GM18867 (cell line): ENCODE measurements at regions not wholly inside any gene's neighbourhood (a gene's known extent, or its start where the extent isn't known, plus 50 kb on each side); places are given as distances from the start of the nearest gene placed in this dataset.
"Not testable (repeated sequence)": the region's sequence is repeated elsewhere in the genome, so short reads cannot be mapped to it uniquely, and the experiment has no call there.

Experiments used
- ATAC-seq: cut with Tn5 transposase; IDR thresholded peaks from one replicate; pipeline ENCODE4 v1.9.1; 2021; ENCODE audit warnings: mild to moderate bottlenecking, moderate library complexity; ENCODE audit not compliant: unreplicated experiment

- no peak for ATAC-seq
Observed at GRCh38 chr13:54383604-54384003, 1355.0 kb downstream of the OLFM4 start.

- no peak for ATAC-seq
Observed at GRCh38 chr13:54387625-54388024, 1359.0 kb downstream of the OLFM4 start.

GRCh38 chr13:54390841-54391240 is 1362.2 kb downstream of the OLFM4 start:
- ATAC-seq = no peak

DNA sequence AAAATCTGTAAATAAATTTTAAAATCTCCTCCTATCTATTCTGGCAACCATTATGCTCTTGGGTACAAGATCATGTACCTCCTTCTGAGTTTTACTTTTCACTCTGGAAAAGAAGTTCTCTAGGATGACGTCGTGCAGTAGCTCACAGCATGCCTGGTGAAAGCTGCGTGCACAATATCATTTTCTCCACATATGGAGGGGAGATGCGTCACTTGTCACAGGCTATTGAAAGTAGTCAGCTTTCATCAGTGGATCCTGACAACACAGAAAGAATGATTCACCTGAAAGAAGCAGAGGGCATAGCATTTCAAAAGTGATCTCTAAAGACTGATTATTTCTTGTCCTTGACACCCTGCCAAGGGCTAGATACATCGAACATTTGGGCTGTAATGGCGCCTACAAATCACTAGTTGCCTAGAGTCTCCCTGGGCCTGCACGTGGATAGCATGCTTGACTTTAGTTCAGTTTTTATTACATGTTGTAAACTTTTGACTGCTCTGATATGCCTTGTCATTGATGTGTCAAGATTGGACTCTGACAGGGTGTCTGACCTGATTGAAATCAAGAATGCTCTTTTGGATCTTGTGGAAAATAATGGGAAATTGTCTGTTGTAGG is 1365.6 kb downstream of the OLFM4 start:
- no peak for ATAC-seq

DNA sequence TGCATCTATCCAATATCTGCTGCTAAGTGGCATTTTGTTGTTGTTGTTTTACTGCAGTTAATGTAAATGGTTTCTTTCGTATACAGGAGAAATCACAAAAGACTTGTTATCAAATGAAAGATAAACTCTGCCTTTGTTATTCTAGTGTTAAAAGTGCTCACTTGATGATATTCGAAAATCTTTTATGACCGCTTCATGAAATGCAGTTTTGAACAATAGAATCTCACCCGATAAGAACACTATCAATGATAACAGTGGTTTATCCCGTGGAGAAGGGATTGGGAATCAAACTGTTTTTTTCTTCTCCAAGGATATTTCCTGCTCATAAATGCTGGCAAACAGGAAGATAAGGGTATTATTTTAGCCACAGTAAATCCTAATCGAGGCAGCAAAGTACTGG is 1366.3 kb downstream of the OLFM4 start:
- ATAC-seq = no peak

- ATAC-seq = no peak
Observed at GRCh38 chr13:54402495-54402894, 1373.9 kb downstream of the OLFM4 start.

DNA sequence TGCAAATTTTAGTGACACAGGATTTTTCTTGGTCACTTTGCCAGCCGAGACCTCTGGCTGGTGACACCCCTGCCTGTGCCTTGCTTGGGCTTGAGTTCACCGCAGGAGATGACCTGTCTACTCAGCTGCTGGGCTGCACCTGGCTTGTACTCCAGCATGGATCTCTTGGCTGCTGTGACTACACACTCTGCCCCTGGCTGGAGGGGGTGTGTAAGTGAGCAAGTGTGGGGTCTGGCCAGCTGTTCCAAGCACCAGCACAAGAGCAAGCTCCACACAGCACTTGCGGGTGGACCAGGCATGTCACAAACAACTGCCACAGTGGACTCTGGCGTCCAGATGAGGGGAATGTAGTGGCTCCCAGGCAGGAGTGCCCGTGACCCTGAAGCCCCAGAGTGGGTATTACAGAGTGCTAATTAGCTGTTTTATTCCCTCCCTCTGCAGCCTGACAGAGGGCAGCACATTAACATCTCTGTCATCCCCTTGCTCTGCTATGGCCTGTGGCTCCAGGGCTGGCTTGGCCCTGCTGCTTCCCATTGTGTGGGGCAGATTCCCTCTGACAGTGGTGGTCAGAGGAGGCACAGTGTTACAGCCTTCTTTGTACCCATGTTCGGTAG is 1387.2 kb downstream of the OLFM4 start:
- ATAC-seq = no peak

- ATAC-seq = not testable (repeated sequence)
Observed at GRCh38 chr13:54422946-54423345, 1394.3 kb downstream of the OLFM4 start.

DNA sequence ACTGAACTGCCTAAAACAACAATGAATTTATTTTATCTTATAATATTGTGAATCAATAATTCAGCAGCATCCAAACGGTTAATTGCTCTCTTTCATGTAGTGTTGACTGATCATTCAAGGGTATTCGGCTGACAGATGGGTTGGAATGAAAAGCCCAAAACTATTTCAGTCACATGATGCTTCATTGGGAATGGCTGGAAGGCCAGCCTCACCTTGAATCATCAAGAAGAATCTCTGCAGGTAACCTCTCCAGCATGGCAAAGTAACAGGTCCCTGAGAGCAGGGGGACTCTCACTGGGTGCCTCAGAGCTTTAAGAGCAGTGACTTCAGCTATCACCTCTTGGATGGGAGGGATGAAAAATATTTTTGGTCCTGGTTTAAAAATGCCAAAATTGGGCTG is 1395.7 kb downstream of the OLFM4 start:
- ATAC-seq = no peak

DNA sequence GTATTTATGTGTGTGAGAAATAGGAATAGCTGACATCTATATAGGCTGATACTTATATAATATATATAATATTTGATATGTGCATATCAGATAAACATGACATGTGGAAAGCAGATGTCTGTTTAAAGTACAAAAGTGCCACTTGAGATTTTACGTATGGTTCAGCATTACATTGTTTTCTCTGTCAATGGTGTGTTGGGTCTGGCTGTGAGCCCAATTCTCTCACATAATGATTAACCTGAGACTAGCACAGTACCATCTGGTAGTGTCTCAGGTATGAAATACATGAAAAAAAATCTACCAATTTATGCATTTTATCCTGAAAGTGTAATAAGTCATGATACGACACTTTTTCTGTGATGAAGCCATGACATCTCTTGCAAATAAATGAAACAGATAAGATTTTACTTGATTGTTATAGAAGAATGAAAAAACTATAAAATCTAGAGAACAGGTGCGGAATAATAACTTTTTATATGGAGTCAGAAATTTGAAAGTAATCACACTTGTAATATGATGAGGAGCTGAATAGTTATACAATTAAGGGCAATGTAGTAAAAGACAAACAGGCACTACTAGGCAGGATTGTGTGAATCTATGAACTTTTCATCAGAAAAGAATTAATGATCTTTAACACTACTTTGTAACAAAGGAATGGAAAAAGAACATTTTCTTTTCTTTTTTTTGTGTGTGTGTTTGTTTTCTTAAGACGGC is 1405.0 kb downstream of the OLFM4 start:
- no peak for ATAC-seq

GRCh38 chr13:54440853-54441400 is 1412.3 kb downstream of the OLFM4 start:
- ATAC-seq = not testable (repeated sequence)

- ATAC-seq = no peak
Observed at GRCh38 chr13:54445453-54445852, 1416.8 kb downstream of the OLFM4 start.

GRCh38 chr13:54445865-54446264 is 1417.3 kb downstream of the OLFM4 start:
- no peak for ATAC-seq

- no peak for ATAC-seq
Observed at GRCh38 chr13:54449922-54450321, 1421.3 kb downstream of the OLFM4 start.

DNA sequence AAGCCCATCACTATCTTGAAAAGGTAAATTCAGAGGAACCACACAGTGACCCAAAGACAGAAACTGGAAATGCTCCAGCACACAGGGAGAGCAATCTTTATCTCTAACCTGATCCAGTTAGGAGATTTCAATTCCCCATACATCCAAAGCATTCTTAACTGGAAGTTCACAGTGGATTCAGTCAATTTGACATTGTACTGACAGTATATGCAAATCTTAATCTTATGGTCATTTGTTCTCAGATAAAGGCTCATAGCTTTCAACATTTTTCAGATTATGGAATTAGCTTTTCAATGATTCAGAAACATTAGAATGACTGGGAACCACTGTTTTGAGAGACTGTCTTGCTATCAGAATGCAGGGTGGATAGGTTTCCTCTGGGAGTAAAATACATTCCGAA is 1455.6 kb downstream of the OLFM4 start:
- no peak for ATAC-seq

DNA sequence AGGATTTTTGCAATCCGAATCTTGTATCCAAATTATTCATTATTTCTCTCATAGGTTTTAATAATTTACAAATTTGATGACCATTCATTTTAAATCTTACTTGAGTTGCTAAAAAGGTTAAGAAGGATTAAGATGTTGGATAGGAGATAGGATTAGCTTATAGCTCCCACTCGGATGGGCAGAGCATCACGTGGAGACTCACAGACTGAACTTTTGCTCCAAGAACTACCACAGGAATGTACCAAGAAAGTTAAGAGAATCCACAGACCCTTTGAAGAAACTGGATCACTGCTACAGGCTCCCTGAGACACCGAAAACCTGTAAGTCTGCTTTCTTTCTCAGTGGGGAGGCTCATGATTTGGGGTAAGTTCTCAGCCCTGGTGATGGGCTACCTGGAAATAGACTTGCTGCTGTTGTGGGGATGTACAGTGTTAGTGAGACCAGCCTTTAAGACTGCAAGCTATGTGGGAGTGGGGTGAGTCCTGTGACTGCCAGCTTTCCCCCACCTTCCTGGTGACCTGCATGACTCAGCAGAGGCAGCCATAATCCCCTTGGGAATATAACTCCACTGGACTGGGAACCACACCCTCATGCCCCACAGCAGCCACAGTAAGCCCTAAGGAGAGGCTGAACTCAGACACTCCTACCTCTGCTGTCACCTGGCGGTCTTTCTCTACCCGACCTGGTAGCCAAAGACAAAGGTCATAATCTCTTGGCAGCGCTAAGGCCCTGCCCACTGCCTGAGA is 1458.0 kb downstream of the OLFM4 start:
- no peak for ATAC-seq

GRCh38 chr13:54489359-54489758 is 1460.7 kb downstream of the OLFM4 start:
- ATAC-seq = no peak

DNA sequence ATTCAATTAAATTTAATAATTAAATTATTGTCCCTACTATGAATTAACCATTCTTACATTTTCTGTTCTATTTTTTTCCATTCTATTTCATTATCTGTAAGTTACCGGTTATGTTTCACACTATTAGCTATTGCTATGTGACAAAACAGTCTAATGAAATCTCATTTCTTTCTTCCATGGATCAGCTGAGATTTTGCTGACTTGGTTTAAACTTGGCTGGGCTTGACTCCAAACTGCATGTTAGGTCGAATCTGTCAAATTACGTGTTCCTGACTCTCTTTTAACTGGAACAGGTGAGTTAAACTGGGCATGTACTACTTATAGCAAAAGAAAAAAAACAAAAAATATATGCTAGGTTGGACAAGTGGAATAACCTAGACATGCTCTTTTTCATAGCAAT is 1464.4 kb downstream of the OLFM4 start:
- no peak for ATAC-seq

GRCh38 chr13:54511366-54511765 is 1482.8 kb downstream of the OLFM4 start:
- no peak for ATAC-seq

GRCh38 chr13:54513254-54513653 is 1484.6 kb downstream of the OLFM4 start:
- ATAC-seq = no peak

DNA sequence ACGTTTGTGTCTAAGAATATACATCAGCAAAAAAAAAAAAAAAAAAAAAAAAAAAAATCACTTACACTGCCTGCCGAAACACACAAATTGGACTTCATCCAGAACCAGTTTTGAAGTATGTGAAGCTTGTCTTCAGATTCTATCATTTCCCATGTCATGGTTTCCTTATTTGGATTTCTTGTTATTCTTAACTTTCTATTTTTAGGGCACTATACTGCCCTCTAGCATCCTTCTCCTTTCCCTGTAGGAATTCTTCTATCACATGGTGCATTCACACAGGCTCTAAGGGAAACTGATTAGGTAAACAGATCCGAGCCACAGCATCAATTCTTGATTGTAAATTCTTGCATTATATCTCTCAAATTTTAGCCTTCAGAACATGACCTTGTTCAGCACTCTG is 1507.5 kb downstream of the OLFM4 start:
- ATAC-seq = no peak
